Activated CD8-positive, alpha-beta T cell treated with anti-CD3 and anti-CD28 coated beads for 36 hours (primary cell): ENCODE measurements at regions not wholly inside any gene's neighbourhood (a gene's known extent, or its start where the extent isn't known, plus 50 kb on each side); places are given as distances from the start of the nearest gene placed in this dataset.
"Not testable (repeated sequence)": the region's sequence is repeated elsewhere in the genome, so short reads cannot be mapped to it uniquely, and the experiment has no call there.

Source experiments
- ATAC-seq: fragments of 200-7000 bp; cut with Tn5 transposase; one replicate; pipeline ENCODE4 v1.10.0; 2021; ENCODE audit warnings: mild to moderate bottlenecking, moderate library complexity
- CTCF ChIA-PET: fragments of 350-600 bp; sonication (Branson Sonifier 250); formaldehyde crosslinking; loops from one replicate; lab custom pipeline; 2021; ENCODE audit warnings: antibody characterized with exemption; lab: Charles Lee
- POLR2A ChIA-PET: fragments of 350-600 bp; sonication (Branson Sonifier 250); formaldehyde crosslinking; loops from one replicate; lab custom pipeline; 2021; ENCODE audit warnings: antibody characterized with exemption; lab: Charles Lee
- DNase-seq: peaks from one replicate; pipeline ENCODE4 v3.0.0-alpha.2; 2020
- H3K27ac Mint-ChIP-seq: one replicate; pipeline ENCODE4 v1.8.0; 2021; ENCODE audit warnings: mild to moderate bottlenecking, mixed read lengths
- H3K27me3 Mint-ChIP-seq: one replicate; pipeline ENCODE4 v1.8.0; 2021; ENCODE audit warnings: mixed read lengths
- H3K36me3 Mint-ChIP-seq: one replicate; pipeline ENCODE4 v1.8.0; 2021; ENCODE audit warnings: low read depth, mixed read lengths
- H3K4me1 Mint-ChIP-seq: one replicate; pipeline ENCODE4 v1.8.0; 2021; ENCODE audit warnings: low read depth, mixed read lengths
- H3K4me3 Mint-ChIP-seq: one replicate; pipeline ENCODE4 v1.8.0; 2021; ENCODE audit warnings: mild to moderate bottlenecking, moderate library complexity, mixed read lengths
- H3K9me3 Mint-ChIP-seq: one replicate; pipeline ENCODE4 v1.8.0; 2021; ENCODE audit warnings: mixed read lengths
- CTCF ChIP-seq: fragments of 200-600 bp; IDR thresholded peaks from one replicate; pipeline ENCODE4 v1.8.0; 2022; ENCODE audit warnings: antibody characterized with exemption, mild to moderate bottlenecking
- intact Hi-C: fragments of 100-400 bp; cut with micrococcal nuclease; formaldehyde crosslinking; loops from one replicate; pipeline ENCODE4 v1.10.0; 2022

- H3K9me3 Mint-ChIP-seq = no peaks in the 10 kb centered on the region
- POLR2A ChIA-PET = no interaction called here
- H3K4me3 Mint-ChIP-seq = no peak overlapping the region
- H3K27me3 Mint-ChIP-seq = no peaks in the 10 kb centered on the region
- no peak for ATAC-seq
- DNase-seq = no peak
- no peak overlapping the region for H3K27ac Mint-ChIP-seq
- intact Hi-C loops = no loop called here
- CTCF ChIA-PET = no interaction called here
- H3K4me1 Mint-ChIP-seq = no peaks in the 10 kb centered on the region
- TF ChIP-seq CTCF = no peak
- no peaks in the 10 kb centered on the region for H3K36me3 Mint-ChIP-seq
Observed at GRCh38 chr2:129803032-129803431, 176.4 kb upstream of the RAB6C start.

- no peak overlapping the region for H3K4me3 Mint-ChIP-seq
- intact Hi-C loops = no loop called here
- H3K9me3 Mint-ChIP-seq = no peaks in the 10 kb centered on the region
- H3K27me3 Mint-ChIP-seq = no peaks in the 10 kb centered on the region
- CTCF ChIA-PET = no interaction called here
- no peaks in the 10 kb centered on the region for H3K36me3 Mint-ChIP-seq
- H3K27ac Mint-ChIP-seq = no peak overlapping the region
- ATAC-seq = no peak
- H3K4me1 Mint-ChIP-seq = no peaks in the 10 kb centered on the region
- DNase-seq = no peak
- TF ChIP-seq CTCF = no peak
- POLR2A ChIA-PET = interaction anchor here (0.7 kb wide), 1 partner anchor 743 kb away, joined by 5 read pairs; no protein-coding TSS in a partner anchor
Observed at GRCh38 chr2:129803871-129804270, 175.6 kb upstream of the RAB6C start.

- DNase-seq = no peak
- no peak overlapping the region for H3K4me3 Mint-ChIP-seq
- CTCF ChIA-PET = no interaction called here
- no peak overlapping the region for H3K27ac Mint-ChIP-seq
- no peaks in the 10 kb centered on the region for H3K9me3 Mint-ChIP-seq
- no peaks in the 10 kb centered on the region for H3K4me1 Mint-ChIP-seq
- H3K27me3 Mint-ChIP-seq = peaks cover 2% of the 10 kb centered on the region
- ATAC-seq = no peak
- intact Hi-C loops = no loop called here
- no peaks in the 10 kb centered on the region for H3K36me3 Mint-ChIP-seq
- TF ChIP-seq CTCF = no peak
- POLR2A ChIA-PET = no interaction called here
Observed at GRCh38 chr2:129805899-129806298, 173.6 kb upstream of the RAB6C start.

- no peaks in the 10 kb centered on the region for H3K36me3 Mint-ChIP-seq
- H3K9me3 Mint-ChIP-seq = no peaks in the 10 kb centered on the region
- no peak for TF ChIP-seq CTCF
- DNase-seq = no peak
- ChIA-PET POLR2A (no interaction called here), CTCF (no interaction called here)
- no peaks in the 10 kb centered on the region for H3K4me1 Mint-ChIP-seq
- peaks cover 7% of the 10 kb centered on the region for H3K27me3 Mint-ChIP-seq
- intact Hi-C loops = no loop called here
- ATAC-seq = no peak
- H3K27ac Mint-ChIP-seq = no peak overlapping the region
- no peak overlapping the region for H3K4me3 Mint-ChIP-seq
Observed at GRCh38 chr2:129806317-129806716, 173.1 kb upstream of the RAB6C start.

- no peak for ATAC-seq
- Mint-ChIP-seq H3K9me3 (no peaks in the 10 kb centered on the region), H3K4me1 (no peaks in the 10 kb centered on the region), H3K4me3 (no peak overlapping the region), H3K27me3 (peaks cover 8% of the 10 kb centered on the region), H3K36me3 (no peaks in the 10 kb centered on the region), H3K27ac (no peak overlapping the region)
- TF ChIP-seq CTCF = no peak
- intact Hi-C loops = no loop called here
- no peak for DNase-seq
- ChIA-PET POLR2A (no interaction called here), CTCF (no interaction called here)
Observed at GRCh38 chr2:129806990-129807389, 172.5 kb upstream of the RAB6C start.

- DNase-seq, intact Hi-C loops, H3K36me3 Mint-ChIP-seq, H3K27ac Mint-ChIP-seq, POLR2A ChIA-PET, H3K4me1 Mint-ChIP-seq, H3K4me3 Mint-ChIP-seq, H3K27me3 Mint-ChIP-seq, ATAC-seq, H3K9me3 Mint-ChIP-seq, CTCF ChIA-PET: not testable (repeated sequence)
Observed at GRCh38 chr2:129807642-129808338, 171.7 kb upstream of the RAB6C start.
